ENCODE measurements at regions not wholly inside any gene's neighbourhood (a gene's known extent, or its start where the extent isn't known, plus 50 kb on each side); places are given as distances from the start of the nearest gene placed in this dataset.

- TF ChIP-seq CTCF (conservative IDR thresholded peaks at IDR 0.05), result no peak
- TF ChIP-seq ZFX (IDR thresholded peaks at IDR 0.05), result no peak
Observed at GRCh38 chrX:102008901-102009300, 77.1 kb upstream of the ZMAT1 start.
